GM21737 (cell line): ENCODE measurements at regions not wholly inside any gene's neighbourhood (a gene's known extent, or its start where the extent isn't known, plus 50 kb on each side); places are given as distances from the start of the nearest gene placed in this dataset.
"Not testable (repeated sequence)": the region's sequence is repeated elsewhere in the genome, so short reads cannot be mapped to it uniquely, and the experiment has no call there.

Experiments
- ATAC-seq: cut with Tn5 transposase; IDR thresholded peaks from one replicate; pipeline ENCODE4 v1.9.1; 2021; ENCODE audit warnings: mild to moderate bottlenecking, moderate library complexity; ENCODE audit not compliant: unreplicated experiment

- ATAC-seq = no peak
These were observed 519.7 kb downstream of the PCDH7 start for GRCh38 chr4:31239886-31240285.

- ATAC-seq = no peak
These were observed 521.4 kb downstream of the PCDH7 start for GRCh38 chr4:31241504-31242106.

- no peak for ATAC-seq
These were observed 526.7 kb downstream of the PCDH7 start for GRCh38 chr4:31246856-31247255.

GRCh38 chr4:31259119-31259518 lies 539.0 kb downstream of the PCDH7 start:
- no peak for ATAC-seq

GRCh38 chr4:31261632-31262031 lies 541.5 kb downstream of the PCDH7 start:
- no peak for ATAC-seq

- ATAC-seq = not testable (repeated sequence)
These were observed 545.9 kb downstream of the PCDH7 start for GRCh38 chr4:31266094-31266493.

- ATAC-seq = no peak
These were observed 552.3 kb downstream of the PCDH7 start for GRCh38 chr4:31272331-31273061.

- ATAC-seq = no peak
These were observed 555.7 kb downstream of the PCDH7 start for GRCh38 chr4:31275906-31276305.

- no peak for ATAC-seq
These were observed 563.5 kb downstream of the PCDH7 start for GRCh38 chr4:31283679-31284078.

GRCh38 chr4:31290836-31291235 lies 570.7 kb downstream of the PCDH7 start:
- ATAC-seq = no peak

- no peak for ATAC-seq
These were observed 571.1 kb downstream of the PCDH7 start for GRCh38 chr4:31291238-31291637.

GRCh38 chr4:31294655-31295480 lies 574.7 kb downstream of the PCDH7 start:
- ATAC-seq = no peak

GRCh38 chr4:31298737-31299136 lies 578.6 kb downstream of the PCDH7 start:
- no peak for ATAC-seq

- ATAC-seq = no peak
These were observed 586.9 kb downstream of the PCDH7 start for GRCh38 chr4:31307029-31307428.

- no peak for ATAC-seq
These were observed 604.6 kb downstream of the PCDH7 start for GRCh38 chr4:31324814-31325213.

- no peak for ATAC-seq
These were observed 605.1 kb downstream of the PCDH7 start for GRCh38 chr4:31325300-31325699.

- ATAC-seq = no peak
These were observed 606.9 kb downstream of the PCDH7 start for GRCh38 chr4:31327031-31327430.

GRCh38 chr4:31328932-31329331 lies 608.8 kb downstream of the PCDH7 start:
- no peak for ATAC-seq

GRCh38 chr4:31334086-31334910 lies 614.1 kb downstream of the PCDH7 start:
- no peak for ATAC-seq

GRCh38 chr4:31338000-31338399 lies 617.8 kb downstream of the PCDH7 start:
- ATAC-seq = no peak
